ENCODE measurements at regions not wholly inside any gene's neighbourhood (a gene's known extent, or its start where the extent isn't known, plus 50 kb on each side); places are given as distances from the start of the nearest gene placed in this dataset.

- Histone ChIP-seq H3K27ac (replicated peaks) (no peak overlapping the region), H3K27me3 (ENCODE audit: insufficient read depth, poor library complexity, severe bottlenecking) (no peaks in the 10 kb centered on the region), H3K4me3 (replicated peaks; ENCODE audit: insufficient read depth, low read length) (no peak overlapping the region)
- DNase-seq (ENCODE audit: low read depth in 1 of 2, low spot score in 1 of 2), result no peak
- no peak for TF ChIP-seq GABPA (IDR thresholded peaks at IDR 0.05; ENCODE audit: low read depth)
- no peak for TF ChIP-seq REST (IDR thresholded peaks at IDR 0.05; ENCODE audit: insufficient replicate concordance, low read depth)
- TF ChIP-seq, protein P1, sequence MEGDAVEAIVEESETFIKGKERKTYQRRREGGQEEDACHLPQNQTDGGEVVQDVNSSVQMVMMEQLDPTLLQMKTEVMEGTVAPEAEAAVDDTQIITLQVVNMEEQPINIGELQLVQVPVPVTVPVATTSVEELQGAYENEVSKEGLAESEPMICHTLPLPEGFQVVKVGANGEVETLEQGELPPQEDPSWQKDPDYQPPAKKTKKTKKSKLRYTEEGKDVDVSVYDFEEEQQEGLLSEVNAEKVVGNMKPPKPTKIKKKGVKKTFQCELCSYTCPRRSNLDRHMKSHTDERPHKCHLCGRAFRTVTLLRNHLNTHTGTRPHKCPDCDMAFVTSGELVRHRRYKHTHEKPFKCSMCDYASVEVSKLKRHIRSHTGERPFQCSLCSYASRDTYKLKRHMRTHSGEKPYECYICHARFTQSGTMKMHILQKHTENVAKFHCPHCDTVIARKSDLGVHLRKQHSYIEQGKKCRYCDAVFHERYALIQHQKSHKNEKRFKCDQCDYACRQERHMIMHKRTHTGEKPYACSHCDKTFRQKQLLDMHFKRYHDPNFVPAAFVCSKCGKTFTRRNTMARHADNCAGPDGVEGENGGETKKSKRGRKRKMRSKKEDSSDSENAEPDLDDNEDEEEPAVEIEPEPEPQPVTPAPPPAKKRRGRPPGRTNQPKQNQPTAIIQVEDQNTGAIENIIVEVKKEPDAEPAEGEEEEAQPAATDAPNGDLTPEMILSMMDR (IDR thresholded peaks at IDR 0.05; ENCODE audit: insufficient read depth, low read length), result no peak
Observed at GRCh38 chr6:147789430-147789947, 281.0 kb downstream of the SAMD5 start.

GRCh38 chr6:147793871-147794643, 285.6 kb downstream of the SAMD5 start:
- H3K27me3 ChIP-seq (ENCODE audit: insufficient read depth, poor library complexity, severe bottlenecking), result no peaks in the 10 kb centered on the region
- no peak overlapping the region for H3K27ac ChIP-seq (replicated peaks)
- TF ChIP-seq, protein P1 (IDR thresholded peaks at IDR 0.05; ENCODE audit: insufficient read depth, low read length), result no peak
- TF ChIP-seq SPI1 (IDR thresholded peaks at IDR 0.05; ENCODE audit: borderline replicate concordance, low read depth) (no peak), GABPA (IDR thresholded peaks at IDR 0.05; ENCODE audit: low read depth) (no peak), REST (IDR thresholded peaks at IDR 0.05; ENCODE audit: insufficient replicate concordance, low read depth) (no peak), POLR2AphosphoS5 (IDR thresholded peaks at IDR 0.05; ENCODE audit: low read depth) (no peak)
- no peak for DNase-seq (ENCODE audit: low read depth in 1 of 2, low spot score in 1 of 2)
- no peak overlapping the region for H3K4me3 ChIP-seq (replicated peaks; ENCODE audit: insufficient read depth, low read length)

GRCh38 chr6:147802459-147802858, 294.0 kb downstream of the SAMD5 start:
- no peak for DNase-seq (ENCODE audit: low read depth in 1 of 2, low spot score in 1 of 2)
- TF ChIP-seq SPI1 (IDR thresholded peaks at IDR 0.05; ENCODE audit: borderline replicate concordance, low read depth) (no peak), GABPA (IDR thresholded peaks at IDR 0.05; ENCODE audit: low read depth) (no peak), REST (IDR thresholded peaks at IDR 0.05; ENCODE audit: insufficient replicate concordance, low read depth) (no peak), POLR2AphosphoS5 (IDR thresholded peaks at IDR 0.05; ENCODE audit: low read depth) (no peak)
- TF ChIP-seq, protein P1 (IDR thresholded peaks at IDR 0.05; ENCODE audit: insufficient read depth, low read length), result no peak
- H3K27ac ChIP-seq (replicated peaks), result no peak overlapping the region
- H3K27me3 ChIP-seq (ENCODE audit: insufficient read depth, poor library complexity, severe bottlenecking), result no peaks in the 10 kb centered on the region
- no peak overlapping the region for H3K4me3 ChIP-seq (replicated peaks; ENCODE audit: insufficient read depth, low read length)

Data from HL-60 (cell line).